SK-N-SH (cell line): ENCODE measurements at regions not wholly inside any gene's neighbourhood (a gene's known extent, or its start where the extent isn't known, plus 50 kb on each side); places are given as distances from the start of the nearest gene placed in this dataset.

Experiments used
- FOXM1 ChIP-seq: IDR thresholded peaks from 2 replicates; pipeline ENCODE4 v1.4.0; 2012; ENCODE audit warnings: low read depth, mild to moderate bottlenecking
- RAD21 ChIP-seq: IDR thresholded peaks from 2 replicates; pipeline ENCODE4 v1.6.1; 2012; ENCODE audit warnings: mild to moderate bottlenecking, low read length
- SMC3 ChIP-seq: IDR thresholded peaks from 2 replicates; pipeline ENCODE4 v1.6.1; 2012; ENCODE audit warnings: low read depth, low read length, improper control_type of control experiment
- TF ChIP-seq, protein P1 (sequence below): fragments of 200-600 bp; sonication (generic); IDR thresholded peaks from 2 replicates; pipeline ENCODE4 v1.6.1; 2017; ENCODE audit warnings: antibody characterized with exemption, mild to moderate bottlenecking, moderate library complexity

DNA sequence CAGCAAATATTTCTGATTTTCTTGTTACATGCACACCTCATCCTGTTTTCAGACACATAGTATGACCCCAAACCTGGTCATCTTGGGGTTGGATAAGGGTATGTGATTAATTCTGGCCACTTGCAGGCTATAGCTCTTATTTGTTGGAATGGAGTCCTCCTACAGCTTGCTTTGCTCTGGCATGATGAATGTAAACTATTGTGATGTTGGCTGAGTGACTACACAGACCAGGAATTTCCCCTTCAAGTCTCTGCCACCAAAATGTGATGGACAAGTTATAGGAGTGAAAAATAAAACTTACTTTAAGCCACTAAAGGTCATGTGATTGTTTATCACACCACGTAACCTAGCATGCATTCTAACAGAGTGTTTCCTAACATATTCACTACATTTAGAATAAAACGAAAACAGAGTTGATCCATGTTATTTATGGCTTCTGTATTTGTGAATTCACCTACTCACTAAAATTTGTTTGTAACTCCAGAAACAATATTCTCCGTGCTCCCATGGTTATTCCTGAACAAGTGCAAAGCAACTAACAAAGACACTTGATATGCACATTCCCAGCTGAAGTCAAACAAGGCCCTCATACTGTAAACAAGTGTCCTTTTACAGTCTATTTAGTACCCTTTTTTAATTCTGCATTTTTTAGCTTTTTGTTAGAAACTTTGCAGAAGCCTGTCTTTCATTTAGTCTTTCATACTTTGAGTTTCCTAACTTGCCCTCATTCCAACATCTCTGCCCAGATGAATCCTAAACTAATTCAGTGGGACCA lies 599.2 kb upstream of the PCDH15 start:
- TF ChIP-seq, protein P1, sequence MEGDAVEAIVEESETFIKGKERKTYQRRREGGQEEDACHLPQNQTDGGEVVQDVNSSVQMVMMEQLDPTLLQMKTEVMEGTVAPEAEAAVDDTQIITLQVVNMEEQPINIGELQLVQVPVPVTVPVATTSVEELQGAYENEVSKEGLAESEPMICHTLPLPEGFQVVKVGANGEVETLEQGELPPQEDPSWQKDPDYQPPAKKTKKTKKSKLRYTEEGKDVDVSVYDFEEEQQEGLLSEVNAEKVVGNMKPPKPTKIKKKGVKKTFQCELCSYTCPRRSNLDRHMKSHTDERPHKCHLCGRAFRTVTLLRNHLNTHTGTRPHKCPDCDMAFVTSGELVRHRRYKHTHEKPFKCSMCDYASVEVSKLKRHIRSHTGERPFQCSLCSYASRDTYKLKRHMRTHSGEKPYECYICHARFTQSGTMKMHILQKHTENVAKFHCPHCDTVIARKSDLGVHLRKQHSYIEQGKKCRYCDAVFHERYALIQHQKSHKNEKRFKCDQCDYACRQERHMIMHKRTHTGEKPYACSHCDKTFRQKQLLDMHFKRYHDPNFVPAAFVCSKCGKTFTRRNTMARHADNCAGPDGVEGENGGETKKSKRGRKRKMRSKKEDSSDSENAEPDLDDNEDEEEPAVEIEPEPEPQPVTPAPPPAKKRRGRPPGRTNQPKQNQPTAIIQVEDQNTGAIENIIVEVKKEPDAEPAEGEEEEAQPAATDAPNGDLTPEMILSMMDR = no peak
- no peak for TF ChIP-seq SMC3
- TF ChIP-seq RAD21 = no peak
- no peak for TF ChIP-seq FOXM1
